SK-N-SH (cell line): ENCODE measurements at regions not wholly inside any gene's neighbourhood (a gene's known extent, or its start where the extent isn't known, plus 50 kb on each side); places are given as distances from the start of the nearest gene placed in this dataset.

ENCODE experiments used
- small RNA-seq, 7 experiments: library from RNA; depleted of rRNA; stranded (forward); fragments of <200 nt; gene quantifications; one replicate each; pipeline ENCODE3, GENCODE V24; 2012

Small RNA genes lying in the stretch of these regions (small RNA-seq; reads per million reads assigned to genes)
- gene AC108145.1 = 0 to 1.6 (median 0) reads per million in 7 experiments
- 0 reads per million in 7 experiments for gene HSBP1P2
- gene RNU6-205P = 0 to 9.0 (median 0.21) reads per million in 7 experiments
